ENCODE measurements at regions not wholly inside any gene's neighbourhood (a gene's known extent, or its start where the extent isn't known, plus 50 kb on each side); places are given as distances from the start of the nearest gene placed in this dataset.

- DNase-seq = no peak
- intact Hi-C loops (cut with DNase I) = no loop called here
Measured at GRCh38 chr3:89622063-89622700, 514.8 kb downstream of the EPHA3 start.

GRCh38 chr3:89624494-89624893, 517.1 kb downstream of the EPHA3 start:
- no peak for DNase-seq
- intact Hi-C loops (cut with DNase I) = no loop called here

- intact Hi-C loops (cut with DNase I) = no loop called here
- DNase-seq = no peak
Measured at GRCh38 chr3:89625945-89626344, 518.5 kb downstream of the EPHA3 start.

DNA sequence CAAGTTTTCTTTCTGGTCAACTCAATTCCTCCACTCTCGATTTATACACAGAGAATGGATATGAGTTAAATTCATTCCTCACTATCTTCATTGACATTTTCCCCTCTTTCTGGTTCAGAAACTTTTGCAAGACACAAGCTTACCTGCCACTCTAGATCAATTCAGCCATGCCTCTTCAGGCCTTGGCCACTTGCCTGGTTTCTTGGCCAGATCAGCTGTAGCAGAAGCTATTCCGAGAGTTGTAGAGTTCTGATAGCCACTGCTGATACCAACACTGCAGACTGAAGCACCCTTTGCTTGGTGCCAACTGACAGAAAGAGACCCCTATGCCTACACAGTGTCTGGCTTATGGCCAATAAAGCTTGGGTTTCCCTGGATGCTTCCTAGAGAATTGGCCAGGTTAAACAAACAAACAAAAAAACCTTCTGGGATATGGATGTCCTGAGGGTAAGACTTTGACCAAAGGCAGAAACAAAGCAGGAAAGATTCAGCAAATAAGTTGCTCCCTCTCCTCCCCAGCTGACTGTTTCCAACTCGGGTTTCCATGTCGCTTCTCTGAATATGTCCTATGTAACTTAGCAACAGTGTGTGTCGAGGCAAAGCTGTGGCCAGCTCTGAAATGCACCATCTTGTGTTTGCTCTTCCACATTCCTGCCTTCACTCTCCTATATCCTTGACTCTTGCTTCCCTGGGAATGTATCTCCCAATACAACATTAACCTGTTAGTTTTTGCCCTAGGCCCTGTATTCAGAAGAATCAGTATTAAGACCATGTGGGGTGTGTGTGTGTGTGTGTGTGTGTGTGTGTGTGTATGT, 521.6 kb downstream of the EPHA3 start:
- intact Hi-C loops (cut with DNase I) = no loop called here
- DNase-seq = no peak

DNA sequence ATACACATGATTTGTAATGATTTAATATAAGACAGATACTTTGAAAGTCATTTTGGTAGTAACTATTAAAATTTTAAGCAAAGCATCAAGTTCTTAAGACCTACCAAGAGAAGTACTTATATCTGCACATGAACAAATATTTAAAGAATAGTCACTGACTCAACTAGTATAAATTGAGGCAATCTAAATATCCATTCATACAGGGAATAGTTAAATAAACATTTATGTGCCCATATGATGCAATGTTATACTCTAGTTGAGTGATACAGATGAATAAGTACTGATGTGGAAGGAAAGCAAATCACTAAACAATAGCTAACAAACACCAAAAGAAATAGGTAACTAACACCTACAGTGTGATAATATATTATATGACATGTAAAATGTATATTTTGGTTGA, 527.7 kb downstream of the EPHA3 start:
- no peak for DNase-seq

DNA sequence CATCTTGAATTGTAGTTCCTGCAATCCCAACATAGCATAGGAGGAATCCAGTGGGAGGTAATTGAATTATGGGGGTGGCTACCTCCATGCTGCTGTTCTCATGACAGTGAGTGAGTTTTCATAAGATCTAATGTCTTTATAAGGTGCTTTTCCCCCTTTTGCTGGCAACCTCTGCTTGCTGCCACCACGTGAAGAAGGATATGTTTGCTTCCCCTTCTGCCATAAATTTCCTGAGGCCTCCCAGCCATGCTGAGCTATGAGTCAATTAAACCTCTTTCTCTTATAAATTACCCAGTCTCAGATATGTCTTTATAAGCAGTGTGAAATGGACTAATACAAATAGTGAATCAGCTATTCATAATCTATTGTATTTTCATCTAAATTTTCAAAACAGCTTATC, 537.3 kb downstream of the EPHA3 start:
- intact Hi-C loops (cut with DNase I) = no loop called here
- DNase-seq = peak in 1 of 42 donors; percentile 19

More for the DNA sequence above, 527.7 kb downstream of the EPHA3 start:
- intact Hi-C loops (cut with DNase I) = no loop called here

DNA sequence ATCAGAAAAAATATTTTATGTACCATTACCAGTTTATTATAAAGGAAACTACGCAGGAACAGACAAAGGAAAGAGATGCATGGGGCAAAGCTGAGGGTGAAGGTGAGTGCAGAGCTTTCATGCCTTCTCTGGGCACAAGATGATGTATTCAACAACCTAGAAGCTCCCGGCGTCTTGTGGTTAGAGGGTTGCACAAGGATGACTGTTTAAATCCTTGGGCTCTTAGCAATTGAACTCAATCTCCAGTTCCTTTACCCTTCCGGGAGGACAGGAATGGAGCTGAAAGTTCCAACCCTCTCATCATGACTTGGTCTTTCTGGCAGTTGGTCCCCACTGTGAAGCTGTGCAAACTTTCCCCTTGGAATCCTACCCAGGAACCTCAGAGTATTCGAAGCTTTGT, 542.0 kb downstream of the EPHA3 start:
- intact Hi-C loops (cut with DNase I) = no loop called here
- DNase-seq = no peak

GRCh38 chr3:89654031-89654430, 546.6 kb downstream of the EPHA3 start:
- DNase-seq = no peak
- intact Hi-C loops (cut with DNase I) = no loop called here

- intact Hi-C loops (cut with DNase I) = no loop called here
Measured at GRCh38 chr3:89656388-89656787, 549.0 kb downstream of the EPHA3 start.

GRCh38 chr3:89679686-89680085, 572.3 kb downstream of the EPHA3 start:
- intact Hi-C loops (cut with DNase I) = no loop called here
- DNase-seq = no peak

More at GRCh38 chr3:89656388-89656787, 549.0 kb downstream of the EPHA3 start:
- DNase-seq = no peak

- no peak for DNase-seq
Measured at GRCh38 chr3:89682556-89682955, 575.1 kb downstream of the EPHA3 start.

GRCh38 chr3:89685731-89686130, 578.3 kb downstream of the EPHA3 start:
- DNase-seq = no peak
- intact Hi-C loops (cut with DNase I) = no loop called here

More at GRCh38 chr3:89682556-89682955, 575.1 kb downstream of the EPHA3 start:
- intact Hi-C loops (cut with DNase I) = no loop called here

- intact Hi-C loops (cut with DNase I) = no loop called here
- DNase-seq = no peak
Measured at GRCh38 chr3:89690646-89691045, 583.2 kb downstream of the EPHA3 start.

- intact Hi-C loops (cut with DNase I) = no loop called here
- no peak for DNase-seq
Measured at GRCh38 chr3:89692601-89693000, 585.2 kb downstream of the EPHA3 start.

DNA sequence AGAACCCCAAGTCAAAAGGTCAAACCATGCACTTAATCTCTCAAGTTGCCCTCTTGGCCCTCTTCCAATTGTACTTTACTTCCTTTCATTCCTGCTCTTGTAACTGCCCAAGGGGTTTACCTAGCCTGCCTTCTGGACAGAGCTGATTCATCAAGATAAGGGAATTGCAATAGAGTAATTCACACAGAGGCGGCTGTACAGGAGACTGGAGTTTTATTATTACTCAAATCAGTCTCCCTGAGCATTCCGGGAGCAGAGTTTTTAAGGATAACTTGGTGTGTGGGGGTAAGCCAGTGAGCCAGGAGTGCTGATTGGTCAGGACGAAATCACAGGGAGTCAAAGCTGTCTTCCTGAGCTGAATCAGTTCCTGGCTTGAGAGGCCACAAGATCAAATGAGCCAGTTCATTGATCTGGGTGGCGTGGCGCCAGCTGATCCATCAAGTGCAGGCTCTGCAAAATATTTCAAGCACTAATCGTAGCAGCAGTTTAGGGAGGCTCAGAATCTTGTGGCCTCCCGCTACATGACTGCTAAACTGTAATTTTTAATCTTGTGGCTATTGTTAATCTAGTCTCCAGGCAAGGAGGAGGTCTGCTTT, 590.0 kb downstream of the EPHA3 start:
- intact Hi-C loops (cut with DNase I) = no loop called here
- no peak for DNase-seq

DNA sequence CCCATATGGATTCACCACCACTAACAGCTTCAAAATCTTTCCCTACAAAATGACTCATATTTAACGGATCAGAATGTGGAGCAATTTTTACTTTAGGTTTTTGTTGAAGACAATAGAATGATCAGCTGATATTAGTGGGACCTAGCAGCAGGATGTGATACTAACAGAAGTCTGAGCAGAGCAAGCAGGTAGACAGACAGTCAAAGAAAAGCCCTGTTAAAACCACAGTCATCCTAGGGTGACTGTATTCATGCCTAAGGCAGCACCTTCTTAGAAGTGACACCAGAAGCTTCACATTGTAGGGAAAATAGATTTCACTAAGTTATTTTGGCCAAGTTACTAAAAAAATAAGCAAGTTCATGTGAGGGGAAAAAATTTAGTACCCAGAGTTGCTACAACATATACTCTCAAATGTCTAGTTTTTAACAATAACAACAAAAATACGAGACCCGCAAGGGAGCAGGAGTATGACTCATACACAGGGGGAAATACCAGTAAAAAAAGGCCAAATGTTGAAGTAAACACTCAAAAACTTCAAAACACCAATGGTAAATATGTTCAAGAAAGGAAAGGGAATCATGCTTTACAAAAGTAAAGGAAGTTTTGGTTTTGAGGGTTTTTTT, 590.9 kb downstream of the EPHA3 start:
- no peak for DNase-seq
- intact Hi-C loops (cut with DNase I) = no loop called here

GRCh38 chr3:89699229-89699628, 591.8 kb downstream of the EPHA3 start:
- DNase-seq = no peak
- intact Hi-C loops (cut with DNase I) = no loop called here

DNA sequence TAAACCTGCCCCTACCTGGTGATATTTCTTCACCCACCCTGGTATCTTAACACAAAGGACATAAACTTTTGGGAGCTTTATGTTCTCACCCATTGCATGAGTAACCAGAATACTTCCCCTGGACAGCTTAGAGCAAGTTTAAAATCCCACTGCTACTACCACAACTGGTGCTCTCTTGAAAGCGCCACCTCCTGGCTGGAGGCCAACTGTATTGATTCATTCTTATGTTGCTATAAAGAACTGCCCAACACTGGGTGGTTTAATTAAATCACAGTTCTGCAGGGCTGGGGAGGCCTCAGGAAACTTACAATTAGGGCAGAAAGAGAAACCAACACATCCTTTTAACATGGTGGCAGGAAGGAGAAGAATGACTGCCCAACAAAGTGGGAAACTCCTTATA, 592.4 kb downstream of the EPHA3 start:
- DNase-seq = no peak
- intact Hi-C loops (cut with DNase I) = no loop called here

DNA sequence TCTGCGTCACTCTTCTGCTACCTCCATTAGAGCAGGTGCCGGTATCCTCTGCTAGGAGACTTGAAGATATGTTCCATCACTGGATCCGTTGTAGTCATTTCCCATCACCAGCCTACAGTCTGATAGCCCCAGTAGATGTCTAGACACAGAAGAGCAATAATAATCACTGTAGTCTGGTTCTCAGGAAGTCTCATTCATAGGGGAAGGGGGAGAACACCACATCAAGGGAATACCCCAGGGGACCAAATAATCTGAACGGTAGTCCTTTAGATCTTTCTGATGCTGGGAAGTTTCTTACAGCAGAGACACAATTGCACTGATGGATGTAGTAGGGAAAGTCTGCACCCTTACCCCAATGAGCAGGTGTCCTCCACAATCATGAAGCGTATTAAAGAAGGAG, 595.0 kb downstream of the EPHA3 start:
- intact Hi-C loops (cut with DNase I) = no loop called here
- DNase-seq = no peak

DNA sequence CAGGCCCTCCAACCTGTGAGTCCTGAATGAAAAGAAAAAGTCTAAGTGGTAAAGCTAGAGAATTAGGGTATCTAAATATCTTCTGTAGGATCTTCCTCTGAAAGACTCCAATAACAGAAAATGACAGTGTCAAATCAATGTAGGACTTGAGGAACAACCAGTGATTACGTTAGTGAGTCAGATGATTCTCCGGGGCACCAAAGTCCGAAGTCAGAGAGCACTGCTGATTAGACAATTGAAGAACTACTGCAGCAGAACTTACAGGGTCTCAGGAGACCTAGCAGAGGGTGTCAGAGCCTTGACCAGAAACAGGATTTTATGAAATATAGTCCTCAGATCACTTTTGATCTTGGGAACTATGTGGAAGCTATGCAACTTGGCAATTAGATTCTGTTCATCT, 605.8 kb downstream of the EPHA3 start:
- intact Hi-C loops (cut with DNase I) = no loop called here
- DNase-seq = no peak
